HG03064 (cell line): ENCODE measurements at regions not wholly inside any gene's neighbourhood (a gene's known extent, or its start where the extent isn't known, plus 50 kb on each side); places are given as distances from the start of the nearest gene placed in this dataset.
"Not testable (repeated sequence)": the region's sequence is repeated elsewhere in the genome, so short reads cannot be mapped to it uniquely, and the experiment has no call there.

ENCODE experiments used
- ATAC-seq: cut with Tn5 transposase; IDR thresholded peaks from one replicate; pipeline ENCODE4 v1.9.1; 2021; ENCODE audit warnings: low read depth; ENCODE audit not compliant: unreplicated experiment

DNA sequence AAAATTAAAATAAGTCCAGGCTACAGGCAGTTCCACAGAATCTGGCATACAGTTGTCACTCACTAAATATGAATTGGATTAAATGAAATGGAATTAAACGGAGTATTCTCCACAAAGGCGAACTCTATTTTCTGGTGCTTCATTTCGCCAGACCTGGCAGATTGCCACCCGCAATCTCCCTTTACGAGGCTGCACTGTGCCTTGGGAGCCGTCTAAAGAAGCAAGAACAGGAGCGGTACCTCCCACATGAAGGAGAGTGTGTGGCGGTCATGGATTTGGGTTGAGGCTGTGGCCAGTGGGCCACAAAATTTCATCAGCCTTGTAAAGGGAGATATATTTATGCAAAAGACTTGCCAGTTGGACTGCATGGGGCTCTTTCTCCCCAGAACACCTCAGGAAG is 151.0 kb downstream of the OSR1 start:
- ATAC-seq = no peak

DNA sequence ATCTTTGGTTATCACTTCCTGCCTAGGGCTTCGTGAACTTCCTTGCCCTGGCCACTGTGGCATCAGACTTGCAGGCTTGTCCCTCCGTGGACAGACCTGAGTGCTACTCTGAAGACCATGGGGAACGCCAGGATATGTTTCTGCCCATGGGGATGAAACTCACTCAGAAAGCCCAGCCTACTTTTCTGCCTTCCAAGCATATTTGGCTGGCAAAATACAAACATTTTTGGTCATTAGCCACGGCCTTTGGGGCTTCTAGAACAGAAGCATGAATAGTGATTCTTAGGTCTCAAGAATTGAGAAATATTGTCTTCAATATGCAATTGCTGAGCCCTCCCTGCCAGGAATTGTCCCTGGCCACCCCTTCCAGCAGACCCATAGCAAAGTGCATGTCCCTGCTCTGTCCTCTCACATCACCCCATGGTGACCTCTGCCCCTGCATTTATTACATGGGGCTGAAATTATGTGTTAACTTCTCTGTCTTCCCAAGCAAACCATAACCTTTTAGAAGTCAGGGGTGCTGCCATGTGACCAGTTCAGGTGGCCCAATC is 152.4 kb downstream of the OSR1 start:
- no peak for ATAC-seq

DNA sequence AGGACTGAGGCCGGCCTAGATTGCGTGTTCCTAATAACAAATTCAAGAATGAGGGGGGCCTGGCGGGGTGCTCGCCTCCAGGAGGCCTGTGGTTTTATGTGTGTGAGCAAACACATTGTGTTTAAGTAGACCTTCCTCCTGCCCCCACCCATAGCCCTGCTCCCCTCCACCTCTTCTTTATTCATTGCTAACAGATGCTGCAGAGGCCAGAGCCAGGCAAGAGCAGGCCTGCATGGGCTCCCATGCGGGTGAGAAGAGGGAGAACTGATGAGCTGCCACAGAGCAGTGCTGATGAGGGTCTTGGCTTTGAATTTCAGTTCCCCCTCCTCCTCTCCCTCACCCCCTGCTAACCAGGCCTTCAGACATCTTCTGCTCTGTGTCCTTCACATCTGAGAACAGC is 154.6 kb downstream of the OSR1 start:
- ATAC-seq = no peak

DNA sequence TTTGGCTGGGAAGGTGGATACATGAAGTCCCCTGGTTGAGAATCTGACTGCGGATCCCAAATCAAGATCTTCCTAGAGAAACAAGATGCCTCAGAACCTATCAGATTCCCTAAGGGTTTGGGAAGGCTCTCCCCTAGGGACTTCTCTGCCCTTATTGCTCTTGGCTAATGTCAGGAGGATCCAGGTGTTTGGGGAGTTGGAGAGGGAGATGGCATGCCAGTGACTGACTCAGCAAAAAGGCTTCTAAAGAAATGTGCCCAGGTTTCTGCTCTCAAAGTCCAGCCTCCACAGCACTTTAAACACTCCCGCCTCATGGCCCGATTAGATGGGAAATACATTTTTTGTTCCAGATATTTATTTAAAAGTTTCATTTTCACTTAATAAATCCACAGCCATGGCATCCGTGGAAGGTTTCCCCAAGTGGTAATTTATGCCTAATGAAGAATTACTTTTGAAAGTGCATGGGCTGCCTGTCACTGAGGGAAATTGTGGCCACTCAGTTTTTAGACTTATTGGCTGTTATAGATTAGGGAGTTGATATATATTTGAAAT is 156.4 kb downstream of the OSR1 start:
- no peak for ATAC-seq

DNA sequence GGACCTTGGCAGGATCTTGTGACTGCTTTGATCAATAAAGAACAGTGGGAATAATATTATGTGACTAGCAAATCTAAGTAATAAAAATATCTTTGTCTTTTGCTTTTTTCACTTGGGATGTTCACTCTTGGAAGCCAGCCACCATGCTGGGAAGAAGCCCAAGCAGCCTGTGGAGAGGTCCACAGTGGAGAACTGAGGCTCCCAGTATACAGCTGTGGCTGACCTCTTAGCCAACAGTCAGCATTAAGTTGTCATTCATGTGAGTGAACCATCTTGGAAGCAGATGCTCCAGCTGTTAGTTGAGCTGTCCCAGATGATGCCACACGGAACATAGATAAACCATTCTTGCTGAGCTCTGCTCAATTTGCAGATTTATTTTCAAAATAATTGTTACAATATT is 160.0 kb downstream of the OSR1 start:
- no peak for ATAC-seq

- no peak for ATAC-seq
Measured at GRCh38 chr2:19195661-19196060, 162.8 kb downstream of the OSR1 start.

DNA sequence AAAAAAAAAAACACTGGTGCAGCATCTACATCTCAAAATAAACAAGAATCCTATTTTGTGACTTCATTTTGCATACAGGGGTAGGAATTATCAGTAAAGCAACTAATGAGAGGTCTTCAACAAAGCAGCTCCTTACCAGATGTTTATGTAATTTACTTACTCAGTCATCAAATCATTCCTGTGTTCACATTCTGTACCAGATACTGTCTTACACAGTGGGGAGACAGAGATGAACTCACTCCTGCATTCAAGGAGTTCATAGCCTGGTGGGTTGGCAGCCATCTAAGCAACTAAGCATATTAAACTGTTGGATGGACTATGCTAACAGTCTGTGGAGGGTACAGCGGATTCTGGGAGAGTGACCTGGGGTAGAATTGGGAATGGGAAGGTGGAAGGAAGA is 169.0 kb downstream of the OSR1 start:
- ATAC-seq = no peak

GRCh38 chr2:19187323-19188020 is 171.0 kb downstream of the OSR1 start:
- ATAC-seq = no peak

GRCh38 chr2:19185086-19185485 is 173.3 kb downstream of the OSR1 start:
- ATAC-seq = no peak

- no peak for ATAC-seq
Measured at GRCh38 chr2:19178175-19178574, 180.2 kb downstream of the OSR1 start.

- no peak for ATAC-seq
Measured at GRCh38 chr2:19176977-19177376, 181.4 kb downstream of the OSR1 start.

GRCh38 chr2:19176172-19176852 is 182.1 kb downstream of the OSR1 start:
- ATAC-seq = no peak

GRCh38 chr2:19174176-19174575 is 184.2 kb downstream of the OSR1 start:
- ATAC-seq = no peak

DNA sequence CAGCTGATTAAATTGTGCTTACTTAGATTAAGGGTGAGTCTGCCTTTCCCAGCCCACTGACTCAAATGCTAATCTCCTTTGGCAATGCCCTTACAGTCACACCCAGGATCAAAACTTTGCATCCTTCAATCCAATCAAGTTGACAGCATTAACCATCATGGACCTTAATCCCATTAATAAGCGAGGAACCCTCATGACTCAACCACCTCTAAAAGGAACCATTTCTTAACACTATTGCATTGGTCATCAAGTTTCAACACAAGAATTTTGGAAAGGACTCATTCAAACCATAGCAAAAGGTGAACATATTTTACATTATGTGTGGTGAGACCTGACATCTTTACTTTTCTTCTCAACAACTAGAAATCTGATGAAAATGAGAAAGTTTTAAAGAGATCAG is 187.0 kb downstream of the OSR1 start:
- ATAC-seq = no peak

DNA sequence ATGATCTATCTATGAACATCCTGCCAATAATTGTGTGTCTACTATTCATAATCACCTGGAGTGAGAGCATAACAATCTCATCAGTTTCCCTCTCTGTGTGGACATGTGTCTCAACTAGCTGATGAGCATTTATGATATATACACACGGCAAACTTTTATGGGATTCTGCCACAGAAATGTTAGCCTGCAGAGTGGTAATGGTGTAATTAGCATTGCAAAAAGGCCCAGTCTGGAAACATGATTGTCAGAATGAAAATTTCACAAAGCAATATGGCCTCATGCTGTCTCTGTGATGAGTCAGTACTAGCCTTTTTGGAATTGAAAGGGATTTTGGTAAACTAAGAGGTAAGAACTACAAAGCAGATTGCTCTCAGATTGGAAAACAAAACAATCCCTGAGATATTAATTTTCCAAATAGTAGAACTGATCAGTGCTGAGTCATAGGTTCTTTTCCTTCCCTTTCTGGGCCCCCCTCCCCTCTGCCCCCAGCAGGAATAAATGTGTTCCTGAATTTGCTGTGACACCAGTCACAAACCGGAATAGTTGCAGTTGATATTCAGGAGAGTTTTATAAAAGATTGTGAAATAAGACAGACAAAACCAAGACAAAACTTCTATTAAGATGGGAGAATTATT is 189.2 kb downstream of the OSR1 start:
- ATAC-seq = no peak

DNA sequence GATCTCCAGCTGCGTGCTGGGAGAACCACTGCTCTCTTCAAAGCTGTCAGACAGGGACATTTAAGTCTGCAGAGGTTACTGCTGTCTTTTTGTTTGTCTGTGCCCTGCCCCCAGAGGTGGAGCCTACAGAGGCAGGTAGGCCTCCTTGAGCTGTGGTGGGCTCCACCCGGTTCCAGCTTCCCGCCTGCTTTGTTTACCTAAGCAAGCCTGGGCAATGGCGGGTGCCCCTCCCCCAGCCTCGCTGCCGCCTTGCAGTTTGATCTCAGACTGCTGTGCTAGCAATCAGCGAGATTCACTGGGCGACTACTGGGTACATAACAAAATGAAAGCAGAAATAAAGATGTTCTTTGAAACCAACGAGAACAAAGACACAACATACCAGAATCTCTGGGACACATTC is 194.3 kb downstream of the OSR1 start:
- ATAC-seq = not testable (repeated sequence)

GRCh38 chr2:19158896-19159295 is 199.5 kb downstream of the OSR1 start:
- no peak for ATAC-seq

DNA sequence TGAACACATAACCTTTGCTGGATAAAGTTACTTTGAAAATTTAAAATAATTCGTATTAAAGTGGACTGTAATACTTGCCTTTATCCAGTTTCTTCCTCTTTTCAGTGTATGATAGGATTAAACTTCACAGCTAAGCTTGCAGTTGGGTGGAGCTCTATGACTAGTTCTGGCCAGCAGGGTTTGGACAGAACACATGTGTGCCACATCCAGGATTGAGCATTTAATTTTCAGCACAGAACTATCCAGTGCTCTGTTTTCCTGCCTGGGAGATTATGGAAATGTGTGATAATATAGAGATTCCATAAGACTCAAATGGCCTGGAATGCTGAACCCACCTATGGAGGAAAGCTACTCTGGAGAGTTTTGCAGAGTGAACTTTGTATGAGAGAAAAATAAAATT is 200.2 kb downstream of the OSR1 start:
- no peak for ATAC-seq

DNA sequence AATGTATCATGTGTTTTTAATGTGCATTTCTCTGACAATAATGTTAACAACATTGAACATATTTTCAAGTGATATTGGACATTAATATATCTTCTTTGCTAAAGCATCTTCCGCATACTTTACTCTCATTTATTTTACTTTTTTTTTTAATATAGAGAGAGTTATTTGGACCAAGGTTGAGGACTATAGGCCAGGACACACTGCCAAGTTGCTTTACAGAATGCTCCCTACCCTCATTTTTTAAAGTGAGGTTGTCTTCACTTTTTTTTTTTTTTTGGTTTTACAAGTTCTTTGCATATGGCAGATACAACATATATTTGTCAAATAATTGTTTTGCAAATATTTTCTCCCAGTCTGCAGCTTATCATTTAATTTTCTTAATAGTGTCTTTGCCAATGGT is 201.8 kb downstream of the OSR1 start:
- no peak for ATAC-seq

GRCh38 chr2:19150726-19151125 is 207.7 kb downstream of the OSR1 start:
- ATAC-seq = no peak

DNA sequence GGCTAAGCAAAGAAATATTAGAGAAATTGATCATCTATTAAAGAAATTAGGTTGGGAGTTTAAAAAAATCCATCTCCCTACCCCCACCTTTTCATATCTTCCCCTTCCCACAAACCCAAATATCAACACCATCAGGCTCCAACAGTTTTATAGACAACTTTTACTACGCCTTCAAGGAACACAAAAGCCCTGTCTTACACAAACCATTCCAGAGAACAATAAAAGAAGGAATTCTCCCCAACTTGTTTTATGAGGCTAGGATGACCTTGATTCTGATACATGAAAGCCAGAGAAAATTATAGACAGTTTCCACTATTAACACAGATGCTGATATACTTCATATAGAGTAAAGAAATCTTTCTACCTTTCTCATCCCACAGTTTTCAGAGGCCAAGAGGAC is 211.6 kb downstream of the OSR1 start:
- ATAC-seq = no peak
